GM12878 (cell line): ENCODE measurements at regions not wholly inside any gene's neighbourhood (a gene's known extent, or its start where the extent isn't known, plus 50 kb on each side); places are given as distances from the start of the nearest gene placed in this dataset.

ENCODE experiments used
- ATAC-seq: fragments of 200-7000 bp; cut with Tn5 transposase; 3 replicates; pipeline ENCODE4 v1.9.1; 2020; ENCODE audit warnings: mild to moderate bottlenecking, moderate library complexity
- BruUV-seq: library from RNA; stranded (reverse); fragments of 400-500 nt; replicated peaks from 2 replicates; lab custom pipeline; 2021; lab: Mats Ljungman, UMichigan
- CTCF ChIA-PET: fragments of 300-600 bp; sonication (Branson Sonifier 250); formaldehyde crosslinking; extraction: SDS; loops from one replicate; lab custom pipeline; 2021; ENCODE audit warnings: inconsistent platforms; lab: Yijun Ruan, JAX
- POLR2A ChIA-PET: fragments of 350-600 bp; formaldehyde crosslinking; extraction: SDS; loops from one replicate; lab custom pipeline; 2021; ENCODE audit warnings: inconsistent platforms; lab: Charles Lee
- RAD21 ChIA-PET: fragments of 300-600 bp; sonication (Branson Sonifier 250); formaldehyde crosslinking; loops from one replicate; lab custom pipeline; 2023; ENCODE audit warnings: antibody characterized with exemption; ENCODE audit not compliant: unreplicated experiment; lab: Charles Lee
- SMC1A ChIA-PET: fragments of 300-600 bp; sonication (Branson Sonifier 250); formaldehyde crosslinking; loops from one replicate; lab custom pipeline; 2023; ENCODE audit not compliant: unreplicated experiment, uncharacterized antibody; lab: Charles Lee
- DNase-seq: peaks from one replicate; pipeline ENCODE4 v3.0.0-alpha.2; 2011; ENCODE audit warnings: low read depth, low spot score
- FAIRE-seq: peaks from 3 replicates; lab custom pipeline; 2011; peaks lifted over from hg19 to GRCh38; lab: Jason Lieb, UNC
- H2AFZ ChIP-seq: 2 replicates; pipeline ENCODE4 v1.6.0; 2011; ENCODE audit warnings: low read depth, low read length, control low read depth; ENCODE audit not compliant: control insufficient read depth
- H3K27ac ChIP-seq: 2 replicates; pipeline ENCODE4 v1.5.1; 2011; ENCODE audit warnings: control low read depth; ENCODE audit not compliant: control insufficient read depth, insufficient read depth
- H3K27me3 ChIP-seq, 2 experiments: replicated peaks in 1 of 2; 2 replicates each; pipeline versions ENCODE4 v1.6.0 to v1.6.1; 2011; ENCODE audit warnings: low read length in 1 of 2; ENCODE audit not compliant: control insufficient read depth in 2 of 2, insufficient read depth in 2 of 2
- H3K36me3 ChIP-seq, 2 experiments: 2 replicates each; pipeline ENCODE4 v1.5.1; 2011; ENCODE audit warnings: low read length in 1 of 2; ENCODE audit not compliant: control insufficient read depth in 2 of 2, insufficient read depth in 2 of 2
- H3K4me1 ChIP-seq: 2 replicates; pipeline ENCODE4 v1.6.1; 2011; ENCODE audit warnings: mild to moderate bottlenecking, low read length, moderate library complexity, mixed read lengths; ENCODE audit not compliant: control insufficient read depth, insufficient read depth
- H3K4me2 ChIP-seq: 2 replicates; pipeline ENCODE4 v1.6.0; 2011; ENCODE audit warnings: control low read depth; ENCODE audit not compliant: control insufficient read depth, insufficient read depth
- H3K4me3 ChIP-seq: fragments of 200-600 bp; sonication (generic); 2 replicates; pipeline ENCODE4 v1.5.1; 2016
- H3K79me2 ChIP-seq: 2 replicates; pipeline ENCODE4 v1.6.0; 2011; ENCODE audit warnings: low read length; ENCODE audit not compliant: control insufficient read depth, insufficient read depth
- H3K9ac ChIP-seq: 2 replicates; pipeline ENCODE4 v1.8.0; 2011; ENCODE audit warnings: low read length, control low read depth, mixed read lengths; ENCODE audit not compliant: control insufficient read depth, insufficient read depth
- H3K9me3 ChIP-seq: replicated peaks from 3 replicates; pipeline ENCODE4 v1.5.1; 2011; ENCODE audit warnings: mild to moderate bottlenecking, low read length; ENCODE audit not compliant: control insufficient read depth, insufficient read depth
- H4K20me1 ChIP-seq: 2 replicates; pipeline ENCODE4 v1.6.0; 2011; ENCODE audit not compliant: control insufficient read depth, insufficient read depth
- ATF7 ChIP-seq: fragments of 450-650 bp; IDR thresholded peaks from 2 replicates; pipeline ENCODE4 v1.6.1; 2016; ENCODE audit warnings: low read depth, mild to moderate bottlenecking
- MTA3 ChIP-seq: IDR thresholded peaks from 2 replicates; pipeline ENCODE4 v1.6.1; 2012; ENCODE audit warnings: low read length, inconsistent platforms, borderline replicate concordance
- WGBS: methylation state at CpG from one replicate; pipeline ENCODE4 v1.1.6; 2016; ENCODE audit warnings: low lambda C conversion rate; ENCODE audit not compliant: insufficient replicate concordance, insufficient coverage; ENCODE audit errors: missing lambda C conversion rate; 5-methylcytosine and 5-hydroxymethylcytosine counted together
- in situ Hi-C: fragments of 300-500 bp; cut with MboI; formaldehyde crosslinking; loops from 9 replicates; pipeline ENCODE4 v1.14.3; 2018; ENCODE audit warnings: mixed read lengths
- intact Hi-C: fragments of 100-400 bp; cut with micrococcal nuclease; formaldehyde crosslinking; loops from one replicate; pipeline ENCODE4 v1.14.2; 2022; ENCODE audit not compliant: unreplicated experiment
- TF ChIP-seq, protein P1 (sequence below): fragments of 450-650 bp; IDR thresholded peaks from 2 replicates; pipeline ENCODE4 v1.6.1; 2016; ENCODE audit warnings: mild to moderate bottlenecking

DNA sequence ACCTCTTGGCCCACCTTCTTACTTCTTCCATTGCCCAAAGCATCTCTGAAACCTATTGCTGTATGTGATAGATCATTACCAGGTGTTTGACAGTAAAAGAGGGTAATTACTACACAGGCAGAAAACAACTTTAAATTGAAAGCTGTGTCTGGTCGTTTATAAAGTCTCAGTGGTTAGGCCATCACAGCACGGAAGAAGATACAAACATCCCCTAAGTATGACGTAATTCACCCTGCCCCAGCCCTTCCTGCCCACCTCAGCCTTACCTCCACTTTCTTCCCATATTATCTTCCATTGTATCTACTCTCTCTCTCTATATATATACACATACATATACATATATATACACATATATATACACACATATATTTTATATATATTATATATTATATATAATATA is 805.8 kb upstream of the PABPC4L start:
- CTCF ChIA-PET, result no interaction called here
- intact Hi-C loops, result loop anchor here (5.0 kb wide), 1 partner anchor 985 kb away; no protein-coding TSS in a partner anchor
- ATAC-seq (peak; percentile 66), DNase-seq (no peak), FAIRE-seq (no peak)
- Histone ChIP-seq H2AFZ (no peak overlapping the region), H3K9me3 (no peaks in the 10 kb centered on the region), H3K27me3 (no peaks in the 10 kb centered on the region), H3K27ac (no peak overlapping the region), H3K9ac (no peak overlapping the region), H3K4me1 (no peaks in the 10 kb centered on the region), H4K20me1 (no peaks in the 10 kb centered on the region), H3K36me3 (no peaks in the 10 kb centered on the region), H3K4me2 (no peak overlapping the region), H3K79me2 (no peaks in the 10 kb centered on the region), H3K4me3 (no peak overlapping the region)
- SMC1A ChIA-PET, result no interaction called here
- RAD21 ChIA-PET, result no interaction called here
- POLR2A ChIA-PET, result no interaction called here
- in situ Hi-C loops, result no loop called here
- no TSS peak for BruUV-seq
- TF ChIP-seq, protein P1, sequence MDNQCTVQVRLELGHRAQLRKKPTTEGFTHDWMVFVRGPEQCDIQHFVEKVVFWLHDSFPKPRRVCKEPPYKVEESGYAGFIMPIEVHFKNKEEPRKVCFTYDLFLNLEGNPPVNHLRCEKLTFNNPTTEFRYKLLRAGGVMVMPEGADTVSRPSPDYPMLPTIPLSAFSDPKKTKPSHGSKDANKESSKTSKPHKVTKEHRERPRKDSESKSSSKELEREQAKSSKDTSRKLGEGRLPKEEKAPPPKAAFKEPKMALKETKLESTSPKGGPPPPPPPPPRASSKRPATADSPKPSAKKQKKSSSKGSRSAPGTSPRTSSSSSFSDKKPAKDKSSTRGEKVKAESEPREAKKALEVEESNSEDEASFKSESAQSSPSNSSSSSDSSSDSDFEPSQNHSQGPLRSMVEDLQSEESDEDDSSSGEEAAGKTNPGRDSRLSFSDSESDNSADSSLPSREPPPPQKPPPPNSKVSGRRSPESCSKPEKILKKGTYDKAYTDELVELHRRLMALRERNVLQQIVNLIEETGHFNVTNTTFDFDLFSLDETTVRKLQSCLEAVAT, result no peak
- TF ChIP-seq ATF7, result peak; percentile 56
- 4% methylated on average over 3 of the region's 3 CpGs for WGBS

DNA sequence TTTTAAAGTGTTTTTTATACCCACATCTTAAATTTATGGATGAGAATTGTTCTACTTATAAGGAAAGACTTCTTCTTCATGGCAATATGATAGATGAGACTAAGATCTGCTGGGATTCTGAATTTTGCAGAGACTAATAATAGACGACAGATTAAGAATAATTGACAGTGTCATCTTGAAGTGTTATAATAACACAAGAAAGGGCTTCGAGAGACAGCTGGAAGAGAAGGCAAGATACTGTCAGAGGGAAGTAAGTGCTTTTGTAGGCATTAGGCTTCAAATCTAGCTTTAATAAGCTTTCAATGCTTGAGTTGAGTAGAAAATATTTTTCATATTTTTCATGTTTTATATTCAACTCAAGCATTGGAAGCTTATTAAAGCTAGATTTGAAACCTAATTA is 797.6 kb upstream of the PABPC4L start:
- Histone ChIP-seq H3K27ac (no peak overlapping the region), H2AFZ (no peak overlapping the region), H3K4me1 (no peaks in the 10 kb centered on the region), H3K36me3 (no peaks in the 10 kb centered on the region), H3K4me2 (no peak overlapping the region), H3K79me2 (no peaks in the 10 kb centered on the region), H3K4me3 (no peak overlapping the region), H4K20me1 (no peaks in the 10 kb centered on the region), H3K9me3 (no peaks in the 10 kb centered on the region), H3K9ac (no peak overlapping the region), H3K27me3 (no peaks in the 10 kb centered on the region)
- intact Hi-C loops, result no loop called here
- RAD21 ChIA-PET, result interaction anchor here (1.0 kb wide), 1 partner anchor 12 kb away, joined by 3 read pairs; no protein-coding TSS in a partner anchor
- BruUV-seq, result no TSS peak
- DNase-seq (no peak), FAIRE-seq (no peak), ATAC-seq (no peak)
- CTCF ChIA-PET, result interaction anchor here (0.7 to 0.9 kb wide), 3 partner anchors 10 to 21 kb away, joined by 3 read pairs; no protein-coding TSS in a partner anchor
- in situ Hi-C loops, result no loop called here
- SMC1A ChIA-PET, result interaction anchor here (0.6 kb wide), 1 partner anchor 109 kb away, joined by 3 read pairs; no protein-coding TSS in a partner anchor
- 0% methylated on average over 2 of the region's 2 CpGs for WGBS
- no peak for TF ChIP-seq MTA3
- POLR2A ChIA-PET, result no interaction called here
